ENCODE measurements at regions not wholly inside any gene's neighbourhood (a gene's known extent, or its start where the extent isn't known, plus 50 kb on each side); places are given as distances from the start of the nearest gene placed in this dataset.

DNA sequence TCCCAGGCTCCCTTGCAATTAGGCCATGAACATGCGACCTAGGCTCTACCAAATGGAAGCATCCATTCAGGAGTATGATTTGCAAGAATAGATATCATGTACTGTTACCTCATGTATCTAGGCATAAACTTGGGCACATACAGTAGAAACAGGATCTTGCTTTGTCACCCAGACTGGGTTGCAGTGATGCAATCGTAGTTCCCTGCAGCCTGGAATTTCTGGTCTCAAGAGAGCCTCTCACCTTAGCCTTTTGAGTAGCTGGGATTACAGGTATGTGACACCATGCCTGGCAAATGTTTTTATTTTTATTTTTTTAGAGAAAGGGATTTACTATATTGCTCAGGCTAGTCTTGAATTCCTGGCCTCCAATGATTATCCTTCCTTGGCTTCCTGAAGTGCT is 994.2 kb downstream of the ADGRL3 start:
- DNase-seq (ENCODE audit: low read depth in 1 of 2, low spot score in 1 of 2): no peak

DNA sequence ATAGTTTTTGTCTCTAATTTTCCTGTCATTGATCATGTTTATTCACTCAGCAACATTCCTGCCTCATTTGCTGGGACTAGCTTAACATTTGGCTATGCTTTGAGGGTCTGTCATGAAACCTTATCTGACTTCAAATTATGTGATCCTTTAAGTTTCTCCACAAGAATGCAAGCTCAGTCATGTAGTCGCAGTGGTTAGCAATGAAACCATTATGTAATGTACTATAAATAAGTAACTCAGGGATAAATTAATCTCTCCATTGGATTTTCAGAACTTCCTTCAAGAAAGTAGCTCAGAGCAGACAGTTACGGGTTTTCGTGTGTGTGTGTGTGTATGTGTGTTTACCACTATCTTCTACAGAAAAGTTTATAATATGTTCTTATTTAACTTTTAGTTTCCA is 993.6 kb downstream of the ADGRL3 start:
- no peak for DNase-seq (ENCODE audit: low read depth in 1 of 2, low spot score in 1 of 2)

DNA sequence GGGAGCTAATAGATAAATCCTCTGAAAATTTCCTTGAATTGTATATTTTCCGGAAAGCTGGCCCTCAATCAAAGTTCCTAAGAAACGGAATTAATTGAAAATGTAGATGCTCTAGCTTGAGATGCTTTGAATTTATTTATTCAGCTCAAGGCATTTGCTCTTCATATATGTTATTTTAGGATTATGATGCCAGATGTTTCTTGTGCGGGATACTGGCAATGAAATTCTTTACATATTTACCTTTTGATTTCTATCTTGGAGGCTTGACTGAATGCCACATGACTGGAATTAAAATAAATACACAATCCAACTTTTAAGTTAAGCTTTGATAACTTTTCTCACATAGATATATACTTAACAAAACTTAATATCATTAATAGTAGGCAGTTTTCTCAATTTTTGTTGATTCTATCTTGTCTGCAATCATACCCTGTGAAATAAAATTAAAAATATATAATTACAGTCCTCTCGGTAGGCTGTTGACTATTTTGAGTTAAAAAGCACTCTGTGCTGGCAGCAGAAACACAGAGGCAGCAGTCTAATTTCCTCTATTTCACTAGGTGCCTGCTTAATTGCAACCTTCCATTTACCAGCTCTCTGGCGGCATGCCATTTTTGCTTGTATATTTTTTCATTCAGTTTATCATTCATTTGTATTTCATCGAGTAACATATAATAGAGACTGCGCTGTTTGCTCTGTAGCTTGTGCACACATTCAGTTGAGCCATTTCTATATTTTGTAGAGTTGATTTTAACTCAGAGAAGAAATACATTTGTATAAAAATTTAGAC is 991.5 kb downstream of the ADGRL3 start:
- no peak for DNase-seq (ENCODE audit: low read depth in 1 of 2, low spot score in 1 of 2)

DNA sequence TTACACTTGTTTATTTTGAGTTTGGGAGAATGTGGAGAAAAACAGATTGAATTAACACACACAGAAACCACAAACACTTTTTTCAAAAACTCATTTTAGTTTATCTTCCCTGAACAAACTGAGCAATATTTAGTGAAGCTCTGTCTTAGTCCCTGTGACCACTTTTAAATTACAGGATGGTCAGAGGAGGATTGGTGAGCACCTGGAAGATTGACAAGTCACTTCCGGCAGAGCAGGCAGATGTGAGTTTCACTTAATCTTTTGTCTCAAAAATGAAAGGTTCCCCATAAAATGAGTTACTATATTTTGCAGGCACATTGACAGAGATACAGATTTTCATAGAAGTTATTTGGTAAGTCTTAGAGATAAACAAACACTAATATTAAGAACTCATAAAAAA is 970.1 kb downstream of the ADGRL3 start:
- no peak for DNase-seq (ENCODE audit: low read depth in 1 of 2, low spot score in 1 of 2)

DNA sequence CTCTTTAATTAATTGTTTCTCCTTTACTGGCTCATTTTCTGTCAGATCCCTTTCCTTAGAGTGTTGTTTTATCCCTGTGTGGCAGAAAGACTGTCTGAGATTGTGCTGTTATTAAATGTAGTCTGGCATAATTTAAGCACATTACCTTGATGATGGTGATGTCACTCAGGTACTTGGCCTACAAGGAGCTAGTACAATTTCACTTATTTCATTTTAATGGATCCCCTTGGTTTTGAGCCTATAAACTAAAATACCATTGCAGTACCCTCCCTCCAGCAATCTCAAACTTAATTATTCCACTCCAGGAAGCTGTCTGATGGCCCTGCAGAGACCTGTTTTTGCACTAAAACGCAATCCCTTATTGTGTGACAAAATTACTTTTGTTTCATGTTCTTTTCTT is 968.6 kb downstream of the ADGRL3 start:
- no peak for DNase-seq (ENCODE audit: low read depth in 1 of 2, low spot score in 1 of 2)

DNA sequence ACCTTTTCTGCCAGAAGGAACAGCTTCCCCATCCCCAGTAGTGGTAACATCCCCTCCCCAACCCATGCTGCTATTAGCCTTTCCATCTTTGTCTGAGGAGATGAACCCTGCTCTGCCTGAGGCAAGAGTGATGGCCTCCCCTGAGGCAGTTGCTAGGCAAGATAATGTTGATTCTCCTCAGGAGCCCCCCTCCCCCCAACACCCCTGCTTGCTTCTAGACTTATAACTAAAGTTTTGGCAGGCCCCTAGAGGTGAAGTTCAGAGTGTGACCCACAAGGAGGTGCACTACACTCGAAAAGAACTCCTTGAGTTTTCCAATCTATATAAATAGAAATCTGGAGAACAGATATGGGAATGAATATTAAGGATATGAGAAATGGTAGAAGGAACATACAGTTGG is 962.5 kb downstream of the ADGRL3 start:
- DNase-seq (ENCODE audit: low read depth in 1 of 2, low spot score in 1 of 2): no peak

DNA sequence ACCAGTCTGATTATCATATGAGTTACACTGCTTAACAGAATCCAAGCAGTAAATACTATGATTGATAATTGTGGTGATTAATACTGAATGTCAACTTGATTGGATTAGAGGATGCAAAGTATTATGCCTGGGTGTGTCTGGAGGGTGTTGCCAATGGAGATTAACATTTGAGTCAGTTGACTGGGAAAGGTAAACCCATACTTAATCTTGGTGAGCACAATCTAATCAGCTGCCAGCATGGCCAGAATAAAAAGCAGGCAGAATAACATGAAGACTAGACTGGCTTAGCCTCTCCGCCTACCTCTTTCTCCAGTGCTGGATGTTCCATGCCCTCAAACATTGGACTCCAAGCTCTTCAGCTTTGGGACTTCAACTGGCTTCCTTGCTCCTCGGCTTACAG is 961.3 kb downstream of the ADGRL3 start:
- DNase-seq (ENCODE audit: low read depth in 1 of 2, low spot score in 1 of 2): no peak

DNA sequence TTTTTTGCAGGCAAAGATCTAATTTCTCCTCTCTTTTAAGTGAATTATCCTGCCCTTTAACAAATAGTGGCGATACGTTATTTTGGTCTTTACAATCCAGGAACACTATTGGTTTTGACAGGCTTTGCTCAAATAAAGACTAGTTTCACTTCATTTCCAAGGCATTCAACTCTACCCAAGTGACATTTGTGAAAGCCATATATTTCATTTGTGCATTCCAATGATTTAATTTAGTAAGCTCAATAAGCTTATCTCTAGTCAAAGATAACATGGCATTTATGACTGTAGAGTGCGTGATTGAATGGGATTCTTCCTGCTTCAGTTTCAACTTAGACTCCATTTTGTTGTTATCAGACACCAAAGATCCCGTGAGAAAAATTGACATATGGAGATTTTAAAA is 959.8 kb downstream of the ADGRL3 start:
- DNase-seq (ENCODE audit: low read depth in 1 of 2, low spot score in 1 of 2): no peak

DNA sequence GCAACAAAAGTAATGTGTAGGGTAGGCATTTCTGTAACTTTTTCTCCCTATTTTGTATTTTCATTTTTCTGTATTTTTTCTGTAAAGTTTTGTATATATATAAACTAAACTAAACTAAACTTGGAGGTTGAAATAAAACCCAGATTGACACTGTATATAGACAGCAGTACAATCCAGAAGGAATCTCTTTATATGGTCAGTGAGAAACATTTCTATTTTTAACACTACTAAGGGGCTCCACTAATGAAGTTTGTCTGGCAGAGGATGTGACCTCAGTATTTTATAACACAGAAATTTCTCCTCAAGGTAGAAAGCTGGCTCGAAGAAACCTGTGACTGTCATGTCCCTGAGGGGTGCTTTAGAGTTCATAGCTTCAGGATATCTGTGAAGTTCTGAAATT is 959.2 kb downstream of the ADGRL3 start:
- DNase-seq (ENCODE audit: low read depth in 1 of 2, low spot score in 1 of 2): no peak

DNA sequence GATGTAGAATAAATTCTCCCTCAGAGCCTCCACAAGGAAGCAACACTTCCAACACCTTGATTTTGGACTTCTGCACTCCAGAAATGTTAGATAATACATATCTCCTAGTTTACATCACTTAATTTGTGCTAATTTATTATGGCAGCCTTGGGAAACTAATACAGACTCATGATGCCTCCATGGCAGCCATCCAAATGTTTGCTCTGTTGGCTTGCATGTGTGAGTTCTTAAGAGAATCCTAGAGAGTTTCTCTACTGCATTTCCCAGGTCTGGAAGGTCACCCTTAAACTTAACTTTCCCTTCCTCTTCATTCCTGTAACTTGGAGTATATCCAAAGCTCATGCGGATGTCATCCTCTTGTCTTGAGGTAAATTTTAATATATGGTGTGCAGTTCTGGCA is 956.1 kb downstream of the ADGRL3 start:
- no peak for DNase-seq (ENCODE audit: low read depth in 1 of 2, low spot score in 1 of 2)

DNA sequence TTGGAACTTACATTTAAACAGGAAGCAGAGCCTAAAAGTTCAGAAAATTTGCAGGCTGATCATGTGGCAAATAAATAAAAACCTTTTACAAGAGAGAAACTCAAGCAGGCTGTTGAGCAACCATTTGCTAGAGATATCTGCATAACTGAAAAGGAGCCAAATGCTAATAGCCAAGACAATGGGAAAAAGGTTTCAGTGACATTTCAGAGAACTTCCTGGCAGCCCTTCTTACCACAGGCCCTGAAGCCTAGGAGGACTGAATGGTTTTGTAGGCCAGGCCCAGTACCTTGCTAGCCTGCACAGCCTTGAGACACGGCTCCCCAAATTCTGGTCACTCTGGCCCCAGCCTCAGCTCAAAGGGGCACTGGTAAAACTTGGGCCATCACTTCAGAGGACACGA is 945.1 kb downstream of the ADGRL3 start:
- DNase-seq (ENCODE audit: low read depth in 1 of 2, low spot score in 1 of 2): no peak

DNA sequence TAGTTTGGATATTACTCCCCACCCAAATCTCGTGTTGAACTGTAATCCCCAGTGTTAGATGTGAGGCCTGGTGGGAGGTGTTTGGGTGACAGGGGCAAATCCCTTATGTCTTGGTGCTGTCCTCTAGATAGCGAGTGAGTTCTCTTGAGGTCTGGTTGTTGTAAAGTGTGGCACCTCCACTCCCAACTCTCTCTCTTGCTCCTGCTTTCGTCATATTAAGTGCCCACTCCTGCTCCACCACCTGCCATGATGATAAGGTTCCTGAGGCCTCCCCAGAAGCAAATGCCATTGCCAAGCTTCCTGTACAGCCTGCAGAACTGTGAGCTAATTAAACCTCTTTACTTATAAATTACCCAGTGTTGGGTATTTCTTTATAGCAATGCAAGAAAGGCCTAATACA is 944.3 kb downstream of the ADGRL3 start:
- DNase-seq (ENCODE audit: low read depth in 1 of 2, low spot score in 1 of 2): no peak

DNA sequence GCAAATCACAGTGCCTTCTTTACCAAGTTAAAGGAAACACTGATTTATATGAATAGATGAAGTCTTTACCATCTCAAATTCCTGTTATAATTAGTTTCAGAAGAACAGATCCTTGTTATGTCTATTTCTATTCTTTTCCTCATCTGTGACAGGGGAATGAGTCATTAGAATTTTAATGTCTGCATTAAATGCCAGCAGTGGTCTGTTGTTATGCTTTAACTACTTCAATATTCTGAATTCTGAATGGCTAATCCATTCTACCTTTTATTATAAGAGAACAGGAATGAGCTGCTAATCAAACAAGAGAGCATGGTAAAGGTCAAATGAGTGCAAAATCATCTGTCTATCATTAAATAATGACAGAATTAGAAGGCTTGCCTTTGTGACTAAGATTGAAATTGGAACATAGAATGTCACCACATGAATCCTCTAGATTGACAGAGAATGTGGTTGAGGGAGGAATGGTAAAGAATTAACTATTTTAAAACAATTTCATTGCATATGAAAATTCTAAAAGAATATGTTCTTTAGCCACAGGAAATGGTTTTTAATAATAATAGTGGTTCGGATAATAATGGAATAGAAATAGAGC is 935.5 kb downstream of the ADGRL3 start:
- DNase-seq (ENCODE audit: low read depth in 1 of 2, low spot score in 1 of 2): no peak

DNA sequence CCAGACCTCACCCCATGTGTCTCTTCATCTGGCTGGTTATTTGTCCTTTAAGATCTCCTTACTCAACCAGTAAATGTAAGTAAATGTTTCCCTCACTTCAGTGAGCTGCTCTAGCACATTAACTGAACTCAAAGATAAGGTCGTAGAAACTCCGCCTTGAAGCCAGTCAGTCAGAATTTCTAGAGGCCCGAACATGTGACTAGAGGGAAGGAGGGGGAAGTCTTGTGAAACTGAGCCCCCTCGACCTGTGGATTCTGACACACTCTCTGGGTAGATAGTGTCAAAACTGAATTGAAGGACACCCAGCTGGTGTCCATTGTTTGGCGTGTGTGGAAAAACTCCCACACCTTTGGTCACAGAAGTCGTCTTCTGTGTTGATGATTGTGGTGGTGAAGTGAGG is 933.9 kb downstream of the ADGRL3 start:
- no peak for DNase-seq (ENCODE audit: low read depth in 1 of 2, low spot score in 1 of 2)

DNA sequence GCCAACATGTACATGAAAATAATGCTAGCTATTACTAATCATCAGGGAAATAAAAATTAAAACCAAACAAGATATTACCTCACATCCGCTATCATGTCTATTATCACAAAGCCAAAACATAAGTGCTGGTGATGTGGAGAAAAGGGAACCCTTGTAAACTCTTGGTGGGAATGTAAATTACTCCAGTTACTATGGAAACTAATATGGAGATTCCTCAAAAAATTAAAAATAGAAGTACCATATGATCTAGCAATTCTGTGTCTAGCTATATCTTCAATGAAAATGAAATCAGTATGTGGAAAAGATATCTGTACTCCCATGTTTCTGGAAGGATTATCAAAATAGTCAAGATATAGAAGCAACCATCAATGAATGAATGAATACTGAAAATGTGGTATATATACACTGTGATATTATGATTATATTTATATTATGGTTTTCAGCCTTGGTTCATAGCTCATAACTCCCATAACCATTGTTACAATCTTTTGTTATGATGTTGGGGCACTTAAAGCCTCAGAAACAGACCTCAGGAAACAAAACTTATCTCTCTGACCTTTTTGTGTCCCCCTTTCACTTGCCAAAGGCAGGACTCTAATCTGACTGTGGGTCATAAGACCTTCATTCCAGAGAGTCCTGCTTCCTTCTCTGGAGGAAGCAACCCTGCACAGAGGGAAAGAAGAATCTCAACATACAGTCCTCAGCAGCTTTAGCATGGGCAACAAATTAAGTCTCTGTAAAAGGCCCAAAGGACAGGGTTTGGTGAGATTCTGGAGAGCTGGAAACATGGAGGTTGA is 933.2 kb downstream of the ADGRL3 start:
- no peak for DNase-seq (ENCODE audit: low read depth in 1 of 2, low spot score in 1 of 2)

DNA sequence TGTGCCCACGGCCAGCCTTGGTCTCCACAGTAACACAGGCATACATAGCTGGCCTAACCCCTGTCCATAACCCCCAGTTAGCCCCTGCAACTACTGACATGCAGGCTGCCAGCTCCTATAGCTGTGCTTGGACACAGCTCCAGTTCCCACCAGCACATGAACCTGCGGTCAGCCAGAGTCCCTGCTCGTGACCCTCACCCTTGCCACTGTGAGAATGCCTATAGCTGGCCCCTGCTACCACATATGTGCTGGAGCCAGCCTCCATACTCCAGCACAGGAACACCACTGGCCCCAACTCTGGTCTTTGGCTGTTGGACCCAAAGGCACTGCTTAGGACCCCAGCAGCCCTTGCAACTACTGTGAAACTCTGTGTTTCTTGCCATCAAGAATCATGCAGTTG is 930.9 kb downstream of the ADGRL3 start:
- no peak for DNase-seq (ENCODE audit: low read depth in 1 of 2, low spot score in 1 of 2)

DNA sequence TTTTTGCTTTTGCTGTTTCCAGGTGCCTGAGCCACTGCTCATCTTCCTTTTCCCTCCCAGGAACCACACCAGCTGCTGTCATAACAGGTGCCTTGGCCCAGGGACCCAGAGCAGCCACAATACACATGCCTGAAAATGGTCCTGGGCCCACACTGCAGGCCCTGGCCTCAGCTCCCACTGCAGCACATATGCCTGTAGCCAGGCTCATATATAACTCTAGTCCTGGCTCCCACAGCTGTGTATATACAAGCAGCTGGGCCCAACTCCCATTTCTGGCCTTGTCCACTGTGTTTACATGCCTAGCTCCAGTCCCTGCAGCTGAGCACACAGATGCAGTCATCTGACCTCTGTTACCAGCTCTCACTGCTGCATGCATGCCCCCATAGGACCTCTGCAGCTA is 930.5 kb downstream of the ADGRL3 start:
- no peak for DNase-seq (ENCODE audit: low read depth in 1 of 2, low spot score in 1 of 2)

DNA sequence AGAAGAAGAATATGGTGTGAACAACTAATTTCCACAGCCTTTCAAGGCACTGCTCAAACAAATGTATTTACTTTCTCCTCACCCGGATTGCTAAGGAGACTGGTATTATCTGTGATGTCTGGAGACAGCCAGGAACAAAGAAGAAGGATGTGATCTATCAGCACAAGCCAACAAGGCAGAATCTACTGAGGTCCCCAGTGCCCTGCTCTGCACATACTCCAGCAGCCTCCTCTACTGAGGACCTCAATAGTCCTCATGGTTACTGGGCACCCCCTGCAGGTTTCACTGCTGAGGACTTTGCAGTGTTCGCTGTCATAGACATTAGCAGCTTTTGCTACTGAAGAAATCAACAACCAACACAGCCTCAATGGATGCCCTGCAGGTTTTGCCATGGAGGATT is 930.1 kb downstream of the ADGRL3 start:
- no peak for DNase-seq (ENCODE audit: low read depth in 1 of 2, low spot score in 1 of 2)

All from activated CD4-positive, alpha-beta T cell treated with anti-CD3 and anti-CD28 coated beads, Interleukin-2, amount 50 U/mL, for 24 hours (primary cell).